Endothelial cell of umbilical vein (primary cell): ENCODE measurements at regions not wholly inside any gene's neighbourhood (a gene's known extent, or its start where the extent isn't known, plus 50 kb on each side); places are given as distances from the start of the nearest gene placed in this dataset.

Experiments used
- BruUV-seq: library from RNA; stranded (reverse); fragments of 400-500 nt; replicated peaks from 2 replicates; lab custom pipeline; 2021; lab: Mats Ljungman, UMichigan
- CTCF ChIA-PET: fragments of 300-600, 350-600 bp; sonication (Branson Sonifier 250); formaldehyde crosslinking; loops from one replicate; lab custom pipeline; 2021; ENCODE audit warnings: antibody characterized with exemption, inconsistent platforms; lab: Charles Lee
- POLR2A ChIA-PET: fragments of 300-600, 350-600 bp; sonication (Branson Sonifier 250); formaldehyde crosslinking; loops from one replicate; lab custom pipeline; 2021; ENCODE audit warnings: antibody characterized with exemption, inconsistent platforms; lab: Charles Lee
- DNase-seq: peaks from one replicate; pipeline ENCODE4 v3.0.0-alpha.2; 2011; ENCODE audit warnings: low read depth, low spot score
- FAIRE-seq: peaks from 2 replicates; lab custom pipeline; 2011; peaks lifted over from hg19 to GRCh38; lab: Jason Lieb, UNC
- H2AFZ ChIP-seq: 2 replicates; pipeline ENCODE4 v1.6.0; 2012; ENCODE audit warnings: low read depth, low read length, control low read depth, inconsistent platforms
- H3K27ac ChIP-seq: 2 replicates; pipeline ENCODE4 v1.5.1; 2011; ENCODE audit warnings: low read depth, mild to moderate bottlenecking, control low read depth, low read length, moderate library complexity; ENCODE audit not compliant: insufficient read depth
- H3K27me3 ChIP-seq, 2 experiments: 2 replicates each; pipeline versions ENCODE4 v1.6.0 to v1.6.1; 2011; ENCODE audit warnings: low read length in 2 of 2, mixed read lengths in 1 of 2; ENCODE audit not compliant: control insufficient read depth in 2 of 2, insufficient read depth in 2 of 2
- H3K36me3 ChIP-seq, 2 experiments: 2 replicates in 1 of 2; 3 replicates in 1 of 2; pipeline ENCODE4 v1.5.1; 2011; ENCODE audit warnings: low read length in 2 of 2, mild to moderate bottlenecking in 1 of 2, moderate library complexity in 1 of 2; ENCODE audit not compliant: control insufficient read depth in 2 of 2, insufficient read depth in 2 of 2; ENCODE audit errors: extremely low read depth in 1 of 2
- H3K4me1 ChIP-seq: 3 replicates; pipeline ENCODE4 v1.5.1; 2011; ENCODE audit warnings: mild to moderate bottlenecking, low read length; ENCODE audit not compliant: control insufficient read depth, insufficient read depth; ENCODE audit errors: extremely low read depth
- H3K4me2 ChIP-seq: 2 replicates; pipeline ENCODE4 v1.6.1; 2011; ENCODE audit warnings: low read length, control low read depth, mixed read lengths; ENCODE audit not compliant: insufficient read depth
- H3K4me3 ChIP-seq, 3 experiments: fragments of 200-600 bp in 1 of 3; sonication (generic), shearing (Covaris generic) in 1 of 3; replicated peaks in 1 of 3; 2 replicates each; pipeline ENCODE4 v1.5.1; 2011 to 2016; ENCODE audit warnings: control low read depth in 3 of 3, low read length in 3 of 3, mild to moderate bottlenecking in 2 of 3, inconsistent platforms in 1 of 3, low read depth in 1 of 3, moderate library complexity in 1 of 3; ENCODE audit not compliant: insufficient read depth in 1 of 3
- H3K79me2 ChIP-seq: 2 replicates; pipeline ENCODE4 v1.6.0; 2012; ENCODE audit warnings: low read length, inconsistent platforms; ENCODE audit not compliant: control insufficient read depth, insufficient read depth
- H3K9ac ChIP-seq: replicated peaks from 2 replicates; pipeline ENCODE3; 2011; ENCODE audit warnings: low read length, control low read depth; ENCODE audit not compliant: insufficient read depth; ENCODE audit errors: extremely low read depth
- H3K9me1 ChIP-seq: replicated peaks from 3 replicates; pipeline ENCODE4 v1.6.0; 2011; ENCODE audit warnings: mild to moderate bottlenecking, low read length; ENCODE audit not compliant: control insufficient read depth, insufficient read depth; ENCODE audit errors: extremely low read depth
- H3K9me3 ChIP-seq: replicated peaks from 2 replicates; pipeline ENCODE4 v1.5.1; 2012; ENCODE audit warnings: low read length, inconsistent platforms; ENCODE audit not compliant: control insufficient read depth, insufficient read depth
- H4K20me1 ChIP-seq: replicated peaks from 2 replicates; pipeline ENCODE3; 2011; ENCODE audit warnings: mild to moderate bottlenecking, low read length; ENCODE audit not compliant: control insufficient read depth, insufficient read depth; ENCODE audit errors: extremely low read depth
- EZH2 ChIP-seq: IDR thresholded peaks from 2 replicates; pipeline ENCODE4 v1.6.1; 2012; ENCODE audit warnings: borderline replicate concordance, low read depth, mild to moderate bottlenecking, moderate library complexity, low read length, inconsistent platforms; ENCODE audit not compliant: severe bottlenecking
- FOS ChIP-seq: IDR thresholded peaks from 2 replicates; pipeline ENCODE4 v1.6.1; 2011; ENCODE audit warnings: mild to moderate bottlenecking, low read length, moderate library complexity, borderline replicate concordance; ENCODE audit not compliant: insufficient read depth
- GATA2 ChIP-seq: IDR thresholded peaks from 2 replicates; pipeline ENCODE4 v1.7.0; 2011; ENCODE audit warnings: low read depth, mild to moderate bottlenecking, moderate library complexity, mixed read lengths, low read length; ENCODE audit not compliant: insufficient read length, insufficient read depth
- JUN ChIP-seq: IDR thresholded peaks from 2 replicates; pipeline ENCODE4 v1.6.1; 2011; ENCODE audit warnings: borderline replicate concordance, low read depth; ENCODE audit not compliant: insufficient read length, insufficient read depth
- MYC ChIP-seq: IDR thresholded peaks from one replicate; pipeline ENCODE4 v1.6.1; 2011; ENCODE audit warnings: mild to moderate bottlenecking, low read depth, low read length
- POLR2A ChIP-seq: IDR thresholded peaks from 2 replicates; pipeline ENCODE4 v1.6.1; 2012; ENCODE audit warnings: low read depth, mild to moderate bottlenecking, control low read depth, low read length
- POLR2AphosphoS5 ChIP-seq: IDR thresholded peaks from 2 replicates; pipeline ENCODE4 v1.6.1; 2012; ENCODE audit warnings: low read depth, mild to moderate bottlenecking, control low read depth, low read length, moderate library complexity; ENCODE audit not compliant: insufficient read depth
- dilution Hi-C: fragments of 300-500 bp; cut with MboI; formaldehyde crosslinking; loops from one replicate; pipeline ENCODE4 v1.15.0; 2019; ENCODE audit warnings: low sequenced_read_pairs; ENCODE audit not compliant: extremely low pct_ligation_motif_present
- intact Hi-C: fragments of 100-400 bp; cut with micrococcal nuclease; formaldehyde crosslinking; loops from one replicate; pipeline ENCODE4 v1.10.0; 2022
- TF ChIP-seq, protein P1 (sequence below), 2 donors: IDR thresholded peaks; 1 replicate in 1 of 2; 2 replicates in 1 of 2; pipeline ENCODE4 v1.5.1; 2011; ENCODE audit warnings: low read length in 2 of 2, mild to moderate bottlenecking in 2 of 2, moderate library complexity in 2 of 2, control low read depth in 1 of 2, inconsistent platforms in 1 of 2, low read depth in 1 of 2; ENCODE audit not compliant: insufficient read depth in 1 of 2; ENCODE audit errors: extremely low read depth in 1 of 2
- TF ChIP-seq, protein P2 (sequence below): IDR thresholded peaks from 2 replicates; pipeline ENCODE4 v1.6.1; 2011; ENCODE audit not compliant: insufficient read depth, insufficient read length

DNA sequence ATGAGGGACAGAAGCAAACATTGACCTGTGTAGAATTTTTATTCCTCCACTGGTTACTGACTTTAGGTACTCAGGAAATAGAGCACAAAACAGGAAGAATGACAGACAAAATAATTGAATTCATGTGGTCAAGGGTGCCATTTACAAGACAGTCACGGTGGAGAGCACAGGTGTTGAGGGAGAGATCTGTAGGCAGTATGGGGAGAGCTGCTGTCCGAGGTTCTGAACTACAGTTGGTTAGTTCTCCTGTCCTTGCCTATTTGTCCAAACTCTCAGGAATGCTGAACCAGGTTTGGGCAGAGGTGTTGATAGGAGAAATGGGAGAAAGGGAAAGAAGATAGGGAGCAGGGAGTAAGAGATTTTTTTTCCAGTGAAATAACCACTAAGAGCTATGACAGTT, 178.5 kb upstream of the ZBTB20 start:
- BruUV-seq = no TSS peak
- Histone ChIP-seq H3K27me3 (no peaks in the 10 kb centered on the region), H2AFZ (no peak overlapping the region), H3K9me3 (no peaks in the 10 kb centered on the region), H3K27ac (no peak overlapping the region), H3K36me3 (no peaks in the 10 kb centered on the region), H3K79me2 (no peaks in the 10 kb centered on the region), H4K20me1 (no peaks in the 10 kb centered on the region), H3K4me2 (no peak overlapping the region), H3K9me1 (no peaks in the 10 kb centered on the region), H3K4me1 (peaks cover 18% of the 10 kb centered on the region), H3K4me3 (no peak overlapping the region), H3K9ac (no peak overlapping the region)
- dilution Hi-C loops = no loop called here
- FAIRE-seq = peak; percentile 21
- ChIA-PET POLR2A (no interaction called here), CTCF (no interaction called here)
- TF ChIP-seq POLR2A (no peak), POLR2AphosphoS5 (no peak), FOS (no peak), JUN (no peak), EZH2 (no peak), MYC (no peak), GATA2 (no peak)
- TF ChIP-seq, protein P1, sequence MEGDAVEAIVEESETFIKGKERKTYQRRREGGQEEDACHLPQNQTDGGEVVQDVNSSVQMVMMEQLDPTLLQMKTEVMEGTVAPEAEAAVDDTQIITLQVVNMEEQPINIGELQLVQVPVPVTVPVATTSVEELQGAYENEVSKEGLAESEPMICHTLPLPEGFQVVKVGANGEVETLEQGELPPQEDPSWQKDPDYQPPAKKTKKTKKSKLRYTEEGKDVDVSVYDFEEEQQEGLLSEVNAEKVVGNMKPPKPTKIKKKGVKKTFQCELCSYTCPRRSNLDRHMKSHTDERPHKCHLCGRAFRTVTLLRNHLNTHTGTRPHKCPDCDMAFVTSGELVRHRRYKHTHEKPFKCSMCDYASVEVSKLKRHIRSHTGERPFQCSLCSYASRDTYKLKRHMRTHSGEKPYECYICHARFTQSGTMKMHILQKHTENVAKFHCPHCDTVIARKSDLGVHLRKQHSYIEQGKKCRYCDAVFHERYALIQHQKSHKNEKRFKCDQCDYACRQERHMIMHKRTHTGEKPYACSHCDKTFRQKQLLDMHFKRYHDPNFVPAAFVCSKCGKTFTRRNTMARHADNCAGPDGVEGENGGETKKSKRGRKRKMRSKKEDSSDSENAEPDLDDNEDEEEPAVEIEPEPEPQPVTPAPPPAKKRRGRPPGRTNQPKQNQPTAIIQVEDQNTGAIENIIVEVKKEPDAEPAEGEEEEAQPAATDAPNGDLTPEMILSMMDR (IDR thresholded peaks at IDR 0.05; ENCODE audit: extremely low read depth in 1 of 2, insufficient read depth in 1 of 2, low read depth in 1 of 2, low read length in 2 of 2) = no peak
- TF ChIP-seq, protein P2, sequence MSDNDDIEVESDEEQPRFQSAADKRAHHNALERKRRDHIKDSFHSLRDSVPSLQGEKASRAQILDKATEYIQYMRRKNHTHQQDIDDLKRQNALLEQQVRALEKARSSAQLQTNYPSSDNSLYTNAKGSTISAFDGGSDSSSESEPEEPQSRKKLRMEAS = no peak
- peak; percentile 47 for DNase-seq
- intact Hi-C loops = loop anchor here (5.0 kb wide), 1 partner anchor 108 kb away; no protein-coding TSS in a partner anchor
